ENCODE measurements at regions not wholly inside any gene's neighbourhood (a gene's known extent, or its start where the extent isn't known, plus 50 kb on each side); places are given as distances from the start of the nearest gene placed in this dataset.

GRCh38 chr3:25107918-25108617 is 320.0 kb upstream of the RARB start:
- no peak for DNase-seq

GRCh38 chr3:25110642-25111041 is 317.4 kb upstream of the RARB start:
- no peak for DNase-seq

- DNase-seq, result no peak
Measured at GRCh38 chr3:25113891-25114290, 314.2 kb upstream of the RARB start.

- DNase-seq, result no peak
Measured at GRCh38 chr3:25114532-25114931, 313.5 kb upstream of the RARB start.

GRCh38 chr3:25117005-25117593 is 311.0 kb upstream of the RARB start:
- DNase-seq, result no peak

GRCh38 chr3:25119682-25120081 is 308.4 kb upstream of the RARB start:
- DNase-seq, result no peak

GRCh38 chr3:25120665-25121064 is 307.4 kb upstream of the RARB start:
- no peak for DNase-seq

GRCh38 chr3:25125201-25125600 is 302.9 kb upstream of the RARB start:
- DNase-seq, result no peak

- DNase-seq, result no peak
Measured at GRCh38 chr3:25128735-25129134, 299.3 kb upstream of the RARB start.

- DNase-seq, result no peak
Measured at GRCh38 chr3:25130724-25131520, 297.1 kb upstream of the RARB start.

GRCh38 chr3:25133588-25133987 is 294.5 kb upstream of the RARB start:
- no peak for DNase-seq

- no peak for DNase-seq
Measured at GRCh38 chr3:25137606-25138005, 290.5 kb upstream of the RARB start.

GRCh38 chr3:25139267-25139666 is 288.8 kb upstream of the RARB start:
- DNase-seq, result no peak

- DNase-seq, result no peak
Measured at GRCh38 chr3:25142609-25143355, 285.3 kb upstream of the RARB start.

GRCh38 chr3:25143356-25144025 is 284.6 kb upstream of the RARB start:
- no peak for DNase-seq

GRCh38 chr3:25144430-25144829 is 283.6 kb upstream of the RARB start:
- DNase-seq, result no peak

- DNase-seq, result no peak
Measured at GRCh38 chr3:25145176-25145575, 282.9 kb upstream of the RARB start.

- no peak for DNase-seq
Measured at GRCh38 chr3:25150199-25150598, 277.9 kb upstream of the RARB start.

GRCh38 chr3:25151281-25151902 is 276.7 kb upstream of the RARB start:
- DNase-seq, result no peak

- DNase-seq, result no peak
Measured at GRCh38 chr3:25151903-25152295, 276.2 kb upstream of the RARB start.

GRCh38 chr3:25153136-25153535 is 274.9 kb upstream of the RARB start:
- no peak for DNase-seq

- no peak for DNase-seq
Measured at GRCh38 chr3:25153561-25153960, 274.5 kb upstream of the RARB start.
